ENCODE measurements at regions not wholly inside any gene's neighbourhood (a gene's known extent, or its start where the extent isn't known, plus 50 kb on each side); places are given as distances from the start of the nearest gene placed in this dataset.
A peak's percentile ranks its signal among the peaks of the same experiment; 100 is the strongest.

DNA sequence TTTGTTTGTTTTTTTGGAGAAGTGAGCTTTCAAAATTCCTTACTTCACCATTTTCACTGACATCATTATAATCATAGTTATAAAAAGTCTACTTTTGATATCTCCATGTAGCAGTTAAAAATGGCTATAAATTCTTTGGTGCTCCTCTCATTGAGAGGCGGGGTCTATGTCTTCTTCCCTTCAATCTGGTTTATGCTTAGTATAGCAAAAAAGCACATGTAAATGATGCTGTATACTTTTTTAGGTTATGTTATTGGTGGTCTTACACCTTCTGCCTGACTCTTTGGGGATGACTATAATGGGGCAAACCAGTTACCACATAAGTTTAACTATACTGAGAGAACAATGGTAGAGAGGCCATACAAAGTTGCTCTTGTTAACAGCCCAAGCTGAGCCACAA is 289.6 kb downstream of the EPM2A start:
- DNase-seq (ENCODE audit: extremely low spot score), result no peak
- ChIA-PET CTCF (no interaction called here), POLR2A (no interaction called here)
- TF ChIP-seq BHLHE40 (IDR thresholded peaks at IDR 0.05; ENCODE audit: borderline replicate concordance) (no peak), ARNT (IDR thresholded peaks at IDR 0.05) (no peak), FOXK2 (IDR thresholded peaks at IDR 0.05) (no peak), ELF4 (IDR thresholded peaks at IDR 0.05) (no peak), LEF1 (IDR thresholded peaks at IDR 0.05; ENCODE audit: borderline replicate concordance) (no peak), CTBP1 (IDR thresholded peaks at IDR 0.05; ENCODE audit: borderline replicate concordance) (no peak), FOXM1 (IDR thresholded peaks at IDR 0.05; ENCODE audit: borderline replicate concordance) (no peak), HDGF (IDR thresholded peaks at IDR 0.05; ENCODE audit: borderline replicate concordance) (no peak), TARDBP (IDR thresholded peaks at IDR 0.05) (no peak), SUZ12 (IDR thresholded peaks at IDR 0.05) (no peak), SP1 (IDR thresholded peaks at IDR 0.05) (no peak), ZNF384 (IDR thresholded peaks at IDR 0.05) (no peak), L3MBTL2 (conservative IDR thresholded peaks at IDR 0.05) (no peak), NFRKB (IDR thresholded peaks at IDR 0.05) (no peak), FOXA1 (IDR thresholded peaks at IDR 0.05) (no peak)
- TF ChIP-seq, protein P1, sequence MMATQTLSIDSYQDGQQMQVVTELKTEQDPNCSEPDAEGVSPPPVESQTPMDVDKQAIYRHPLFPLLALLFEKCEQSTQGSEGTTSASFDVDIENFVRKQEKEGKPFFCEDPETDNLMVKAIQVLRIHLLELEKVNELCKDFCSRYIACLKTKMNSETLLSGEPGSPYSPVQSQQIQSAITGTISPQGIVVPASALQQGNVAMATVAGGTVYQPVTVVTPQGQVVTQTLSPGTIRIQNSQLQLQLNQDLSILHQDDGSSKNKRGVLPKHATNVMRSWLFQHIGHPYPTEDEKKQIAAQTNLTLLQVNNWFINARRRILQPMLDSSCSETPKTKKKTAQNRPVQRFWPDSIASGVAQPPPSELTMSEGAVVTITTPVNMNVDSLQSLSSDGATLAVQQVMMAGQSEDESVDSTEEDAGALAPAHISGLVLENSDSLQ (IDR thresholded peaks at IDR 0.05), result no peak

DNA sequence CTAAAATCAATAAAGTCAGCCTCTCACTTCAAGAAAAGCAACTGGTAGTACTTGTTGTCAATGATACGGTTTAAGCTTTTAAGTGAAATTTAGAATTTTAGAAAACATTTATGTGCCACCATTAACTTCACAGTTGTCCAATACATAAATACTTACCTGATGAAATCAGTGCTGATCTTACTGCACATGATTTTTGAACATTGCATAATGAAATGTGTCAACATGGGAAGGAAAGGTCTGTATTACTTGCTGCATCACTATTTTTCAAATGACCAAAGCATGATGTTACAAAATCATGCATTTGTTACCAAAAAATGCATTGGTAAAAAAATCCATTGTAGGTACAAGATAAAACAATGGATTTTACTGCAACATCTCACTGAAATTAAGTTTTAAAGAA is 284.3 kb downstream of the EPM2A start:
- ChIA-PET POLR2A (no interaction called here), CTCF (interaction anchor here (0.6 kb wide), 1 partner anchor 340 kb away, joined by 3 read pairs; no protein-coding TSS in a partner anchor)
- DNase-seq (ENCODE audit: extremely low spot score), result no peak
- TF ChIP-seq FOXK2 (IDR thresholded peaks at IDR 0.05), result no peak
- TF ChIP-seq ELF4 (IDR thresholded peaks at IDR 0.05), result no peak
- TF ChIP-seq, protein P1 (IDR thresholded peaks at IDR 0.05), result no peak
- no peak for TF ChIP-seq SP1 (IDR thresholded peaks at IDR 0.05)
- TF ChIP-seq L3MBTL2 (conservative IDR thresholded peaks at IDR 0.05), result no peak

DNA sequence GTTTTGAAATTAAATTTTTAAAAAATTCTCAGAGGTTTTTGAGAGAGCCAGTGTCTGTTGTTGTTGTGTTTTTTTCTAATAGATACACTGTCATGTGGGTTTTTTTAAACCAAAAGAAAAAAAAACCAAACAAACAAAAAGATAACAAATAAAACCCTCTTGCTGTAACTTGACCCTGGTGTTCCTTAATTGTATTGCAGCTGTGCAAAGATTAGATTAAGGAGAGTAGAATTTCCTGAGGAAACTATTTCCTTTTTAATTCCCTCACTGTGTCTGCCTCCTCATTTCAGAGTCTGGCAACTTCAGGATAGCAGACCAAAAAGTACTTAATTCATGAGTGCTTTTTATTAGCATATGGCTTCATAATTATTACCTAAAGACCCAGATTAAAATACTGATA is 281.9 kb downstream of the EPM2A start:
- ChIA-PET CTCF (interaction anchor here (0.6 kb wide), 1 partner anchor 101 kb away, joined by 3 read pairs; no protein-coding TSS in a partner anchor), POLR2A (no interaction called here)
- TF ChIP-seq FOXK2 (IDR thresholded peaks at IDR 0.05) (no peak), NFRKB (IDR thresholded peaks at IDR 0.05) (no peak), CTBP1 (IDR thresholded peaks at IDR 0.05; ENCODE audit: borderline replicate concordance) (no peak), L3MBTL2 (conservative IDR thresholded peaks at IDR 0.05) (no peak), BHLHE40 (IDR thresholded peaks at IDR 0.05; ENCODE audit: borderline replicate concordance) (no peak), ELF4 (IDR thresholded peaks at IDR 0.05) (no peak), FOXM1 (IDR thresholded peaks at IDR 0.05; ENCODE audit: borderline replicate concordance) (no peak)
- TF ChIP-seq, protein P1 (IDR thresholded peaks at IDR 0.05), result no peak
- peak; percentile 14 for DNase-seq (ENCODE audit: extremely low spot score)

- TF ChIP-seq CTBP1 (IDR thresholded peaks at IDR 0.05; ENCODE audit: borderline replicate concordance), result no peak
- no peak for TF ChIP-seq ELF4 (IDR thresholded peaks at IDR 0.05)
- TF ChIP-seq FOXA1 (IDR thresholded peaks at IDR 0.05), result no peak
- DNase-seq (ENCODE audit: extremely low spot score), result no peak
- POLR2A ChIA-PET, result no interaction called here
- CTCF ChIA-PET, result interaction anchor here (0.6 kb wide), 1 partner anchor 102 kb away, joined by 3 read pairs; no protein-coding TSS in a partner anchor
These were observed 281.3 kb downstream of the EPM2A start for GRCh38 chr6:145454006-145454405.

DNA sequence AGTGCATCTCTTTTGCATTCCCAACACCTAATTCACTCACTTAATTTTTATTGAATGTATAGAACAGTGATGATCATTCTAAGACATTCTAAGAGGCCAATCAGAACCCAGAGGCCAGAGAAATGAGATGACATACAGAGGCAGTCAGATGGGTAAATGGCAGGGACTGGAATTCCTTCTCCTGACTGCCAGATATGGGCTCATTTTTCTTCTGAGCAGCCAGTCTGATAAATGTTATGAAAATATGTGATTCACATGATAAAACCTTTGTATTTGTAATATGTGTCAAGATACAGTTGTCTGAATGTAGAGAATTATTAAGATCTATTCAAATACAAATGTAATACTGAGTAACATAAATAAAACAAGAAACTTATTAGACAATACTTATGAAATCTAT is 277.8 kb downstream of the EPM2A start:
- CTCF ChIA-PET, result no interaction called here
- no peak for DNase-seq (ENCODE audit: extremely low spot score)
- no peak for TF ChIP-seq SUZ12 (IDR thresholded peaks at IDR 0.05)
- TF ChIP-seq TARDBP (IDR thresholded peaks at IDR 0.05), result no peak
- TF ChIP-seq SP1 (IDR thresholded peaks at IDR 0.05), result no peak
- TF ChIP-seq ZNF384 (IDR thresholded peaks at IDR 0.05), result no peak
- TF ChIP-seq FOXK2 (IDR thresholded peaks at IDR 0.05), result no peak
- TF ChIP-seq NFRKB (IDR thresholded peaks at IDR 0.05), result no peak
- TF ChIP-seq ELF4 (IDR thresholded peaks at IDR 0.05), result no peak
- TF ChIP-seq, protein P1 (IDR thresholded peaks at IDR 0.05), result no peak
- no peak for TF ChIP-seq HDGF (IDR thresholded peaks at IDR 0.05; ENCODE audit: borderline replicate concordance)
- POLR2A ChIA-PET, result no interaction called here

- TF ChIP-seq SP1 (IDR thresholded peaks at IDR 0.05) (no peak), ZNF384 (IDR thresholded peaks at IDR 0.05) (no peak), LEF1 (IDR thresholded peaks at IDR 0.05; ENCODE audit: borderline replicate concordance) (no peak), FOXA1 (IDR thresholded peaks at IDR 0.05) (no peak), FOXK2 (IDR thresholded peaks at IDR 0.05) (no peak), L3MBTL2 (conservative IDR thresholded peaks at IDR 0.05) (no peak), FOXM1 (IDR thresholded peaks at IDR 0.05; ENCODE audit: borderline replicate concordance) (no peak), BHLHE40 (IDR thresholded peaks at IDR 0.05; ENCODE audit: borderline replicate concordance) (no peak)
- TF ChIP-seq, protein P1 (IDR thresholded peaks at IDR 0.05), result no peak
- ChIA-PET CTCF (no interaction called here), POLR2A (no interaction called here)
- no peak for DNase-seq (ENCODE audit: extremely low spot score)
These were observed 266.8 kb downstream of the EPM2A start for GRCh38 chr6:145468534-145468933.
